OCI-LY3 (cell line): ENCODE measurements at regions not wholly inside any gene's neighbourhood (a gene's known extent, or its start where the extent isn't known, plus 50 kb on each side); places are given as distances from the start of the nearest gene placed in this dataset.

Experiments used
- H2AFZ ChIP-seq: fragments of 200-600, 300-600 bp; shearing (Covaris generic); 2 replicates; pipeline ENCODE4 v1.6.0; 2014; ENCODE audit warnings: antibody characterized with exemption, low read depth, low read length
- H3K27ac ChIP-seq: fragments of 200-600, 300-600 bp; sonication (generic); 2 replicates; pipeline ENCODE4 v1.5.1; 2014; ENCODE audit warnings: mild to moderate bottlenecking, low read length, moderate library complexity, mixed read lengths
- H3K27me3 ChIP-seq: fragments of 200-600, 300-600 bp; sonication (generic); 2 replicates; pipeline ENCODE4 v1.6.1; 2014; ENCODE audit warnings: low read depth, low read length, mixed read lengths
- H3K36me3 ChIP-seq: fragments of 200-600, 300-600 bp; sonication (generic); replicated peaks from 2 replicates; pipeline ENCODE3; 2014; ENCODE audit warnings: low read depth, low read length, mixed read lengths
- H3K4me1 ChIP-seq: fragments of 300-600, 200-600 bp; sonication (generic); 2 replicates; pipeline ENCODE4 v1.6.1; 2014; ENCODE audit warnings: low read length, mixed read lengths
- H3K4me2 ChIP-seq: fragments of 200-600, 300-600 bp; sonication (generic); 2 replicates; pipeline ENCODE4 v1.6.1; 2014; ENCODE audit warnings: low read length, mixed read lengths
- H3K4me3 ChIP-seq: fragments of 300-600, 200-600 bp; sonication (generic); 2 replicates; pipeline ENCODE4 v1.5.1; 2014; ENCODE audit warnings: antibody characterized with exemption, mild to moderate bottlenecking, low read length, moderate library complexity
- H3K79me2 ChIP-seq: fragments of 300-600, 200-600 bp; shearing (Covaris generic); 2 replicates; pipeline ENCODE4 v1.6.1; 2014; ENCODE audit warnings: mild to moderate bottlenecking, low read length, mixed read lengths
- H3K9ac ChIP-seq: fragments of 300-600, 200-600 bp; shearing (Covaris generic); 2 replicates; pipeline ENCODE4 v1.6.0; 2014; ENCODE audit warnings: mild to moderate bottlenecking, low read length, moderate library complexity
- H3K9me3 ChIP-seq: fragments of 200-600, 300-600 bp; shearing (Covaris generic); 2 replicates; pipeline ENCODE4 v1.6.1; 2014; ENCODE audit warnings: low read length, mixed read lengths; ENCODE audit not compliant: insufficient read depth
- H4K20me1 ChIP-seq: fragments of 200-600, 300-600 bp; sonication (generic); 2 replicates; pipeline ENCODE4 v1.6.1; 2016; ENCODE audit warnings: low read length, mixed read lengths; ENCODE audit not compliant: insufficient read depth
- CTCF ChIP-seq: fragments of 200-600, 300-600 bp; sonication (generic); IDR thresholded peaks from 2 replicates; pipeline ENCODE4 v1.5.1; 2014; ENCODE audit warnings: antibody characterized with exemption, low read length, low read depth
- EZH2phosphoT487 ChIP-seq: fragments of 200-600 bp; shearing (Covaris generic); IDR thresholded peaks from 2 replicates; pipeline ENCODE4 v1.6.1; 2018; ENCODE audit warnings: antibody characterized with exemption, mixed run types, low read depth

DNA sequence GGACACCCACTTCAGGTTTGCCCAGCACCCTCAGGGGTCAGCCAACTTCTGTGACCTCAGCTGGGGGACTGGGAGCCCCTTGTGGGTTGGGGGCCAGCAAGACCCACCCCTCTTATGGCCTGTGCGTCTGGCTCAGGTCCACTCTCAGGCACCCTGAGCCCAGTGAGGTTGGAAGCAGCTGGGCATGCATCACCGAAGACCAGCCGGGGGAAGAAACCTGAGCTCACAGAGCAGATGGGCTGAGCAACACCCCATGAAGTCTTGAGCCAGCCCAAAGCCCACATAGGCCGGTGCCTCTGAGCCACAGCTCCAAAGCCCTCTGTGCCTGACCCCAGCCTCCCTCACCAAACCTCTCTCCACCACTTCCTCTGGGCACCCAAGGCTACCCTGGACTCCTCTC is 166.7 kb downstream of the RBFOX3 start:
- Histone ChIP-seq H3K27me3 (no peaks in the 10 kb centered on the region), H4K20me1 (no peaks in the 10 kb centered on the region), H3K36me3 (no peaks in the 10 kb centered on the region), H3K27ac (no peak overlapping the region), H3K4me2 (no peak overlapping the region), H3K4me1 (no peaks in the 10 kb centered on the region), H3K9me3 (no peaks in the 10 kb centered on the region), H3K79me2 (no peaks in the 10 kb centered on the region), H2AFZ (no peak overlapping the region), H3K4me3 (no peak overlapping the region), H3K9ac (no peak overlapping the region)
- no peak for TF ChIP-seq CTCF
- TF ChIP-seq EZH2phosphoT487 = no peak

GRCh38 chr17:79443026-79443425 is 167.8 kb downstream of the RBFOX3 start:
- H3K4me2 ChIP-seq = no peak overlapping the region
- H3K27ac ChIP-seq = no peak overlapping the region

DNA sequence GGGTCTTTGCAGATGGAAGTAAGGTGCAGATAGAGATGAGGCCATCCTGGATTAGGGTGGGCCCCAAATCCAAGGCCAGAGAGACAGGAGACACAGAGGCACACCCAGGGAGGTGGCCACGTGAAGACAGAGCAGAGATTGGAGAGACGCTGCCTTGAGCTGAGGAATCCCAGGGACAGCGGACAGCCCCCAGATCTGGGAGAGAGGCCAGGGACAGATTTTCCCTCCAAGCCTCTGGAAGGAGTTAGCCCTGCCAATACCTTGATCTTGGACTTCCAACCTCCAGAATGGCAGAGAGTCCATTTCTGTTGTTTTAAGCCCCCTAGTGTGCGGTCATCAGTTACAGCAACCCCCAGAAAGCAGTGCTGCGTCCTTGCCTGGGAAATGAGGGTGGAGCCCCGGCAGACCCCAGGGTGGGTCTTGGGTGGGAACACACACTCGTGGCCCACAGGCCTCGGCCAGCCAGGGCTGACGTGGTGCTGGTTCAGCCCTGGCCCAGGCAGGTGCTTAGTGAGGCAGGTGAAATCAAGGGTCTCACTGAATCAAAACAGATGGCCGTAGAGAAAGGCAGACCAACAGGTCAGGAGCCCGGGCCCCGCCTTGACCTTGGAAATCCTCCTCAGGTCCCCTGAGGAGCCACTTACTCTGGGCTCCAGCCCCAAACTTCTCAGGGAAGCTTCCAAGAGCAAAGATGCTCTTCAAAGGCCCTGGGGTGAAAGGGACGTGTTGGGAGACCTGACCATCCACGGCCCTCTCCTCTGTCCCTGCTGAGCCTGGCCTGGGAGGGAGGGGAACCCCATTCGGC is 169.3 kb downstream of the RBFOX3 start:
- Histone ChIP-seq H3K9me3 (no peaks in the 10 kb centered on the region), H4K20me1 (no peaks in the 10 kb centered on the region), H3K27me3 (peaks cover 12% of the 10 kb centered on the region; the same call in 1 of the 2 replicates), H3K4me1 (no peaks in the 10 kb centered on the region), H2AFZ (no peak overlapping the region), H3K9ac (no peak overlapping the region), H3K4me2 (no peak overlapping the region), H3K27ac (no peak overlapping the region), H3K36me3 (no peaks in the 10 kb centered on the region), H3K4me3 (no peak overlapping the region), H3K79me2 (no peaks in the 10 kb centered on the region)
- TF ChIP-seq CTCF (no peak), EZH2phosphoT487 (no peak)

More at GRCh38 chr17:79443026-79443425, 167.8 kb downstream of the RBFOX3 start:
- no peak for TF ChIP-seq CTCF
- TF ChIP-seq EZH2phosphoT487 = no peak
- Histone ChIP-seq H3K9me3 (no peaks in the 10 kb centered on the region), H3K36me3 (no peaks in the 10 kb centered on the region), H4K20me1 (no peaks in the 10 kb centered on the region), H2AFZ (no peak overlapping the region), H3K4me3 (no peak overlapping the region), H3K27me3 (0 out of 2 replicates have a peak, but pooled peaks cover 5% of the 10 kb centered on the region), H3K9ac (no peak overlapping the region), H3K79me2 (no peaks in the 10 kb centered on the region), H3K4me1 (no peaks in the 10 kb centered on the region)

GRCh38 chr17:79440251-79440650 is 170.6 kb downstream of the RBFOX3 start:
- H3K27ac ChIP-seq = no peak overlapping the region
- no peaks in the 10 kb centered on the region for H3K79me2 ChIP-seq
- no peak overlapping the region for H3K4me2 ChIP-seq
- H4K20me1 ChIP-seq = no peaks in the 10 kb centered on the region
- no peaks in the 10 kb centered on the region for H3K9me3 ChIP-seq
- peaks cover 17% of the 10 kb centered on the region; the same call in 1 of the 2 replicates for H3K27me3 ChIP-seq
- no peak overlapping the region for H3K9ac ChIP-seq
- no peaks in the 10 kb centered on the region for H3K36me3 ChIP-seq
- H3K4me1 ChIP-seq = no peaks in the 10 kb centered on the region
- H3K4me3 ChIP-seq = no peak overlapping the region
- no peak for TF ChIP-seq CTCF
- no peak overlapping the region for H2AFZ ChIP-seq
